ENCODE measurements at regions not wholly inside any gene's neighbourhood (a gene's known extent, or its start where the extent isn't known, plus 50 kb on each side); places are given as distances from the start of the nearest gene placed in this dataset.
"Not testable (repeated sequence)": the region's sequence is repeated elsewhere in the genome, so short reads cannot be mapped to it uniquely, and the experiment has no call there.

DNA sequence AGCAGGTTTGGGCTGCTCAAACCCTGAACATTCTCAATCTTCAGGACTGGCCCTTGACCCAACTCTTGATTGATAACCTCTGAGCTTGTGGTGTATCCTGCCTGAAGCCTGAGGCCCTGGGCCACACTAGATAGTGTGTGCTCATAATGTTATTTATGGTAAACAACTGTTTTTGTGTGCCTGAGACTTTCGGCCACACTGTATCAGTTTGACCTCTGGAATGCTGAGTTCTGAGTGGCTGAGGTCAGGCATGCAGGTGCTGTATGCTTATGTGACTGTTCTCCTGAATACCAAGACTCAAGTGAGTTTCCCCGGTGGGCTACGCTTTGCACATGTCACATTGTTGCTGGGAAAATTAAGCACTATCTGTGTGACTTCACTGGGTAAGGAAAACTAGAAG is 82.2 kb upstream of the RMP24 start:
- ChIA-PET POLR2A (ENCODE audit: unreplicated experiment) (no interaction called here), CTCF (no interaction called here)
- Histone ChIP-seq H3K9me3 (ENCODE audit: low read length) (no peaks in the 10 kb centered on the region), H3K27ac (ENCODE audit: low read length) (no peak overlapping the region), H3K4me3 (ENCODE audit: low read length) (no peak overlapping the region), H3K79me2 (ENCODE audit: low read length) (no peaks in the 10 kb centered on the region), H3K9me2 (replicated peaks; ENCODE audit: low read length) (no peaks in the 10 kb centered on the region), H4K20me1 (ENCODE audit: low read length) (no peaks in the 10 kb centered on the region), H2AFZ (ENCODE audit: low read length) (no peak overlapping the region), H3K27me3 (ENCODE audit: low read length) (no peaks in the 10 kb centered on the region), H3K9ac (ENCODE audit: low read length) (no peak overlapping the region), H3K4me2 (ENCODE audit: low read length) (no peak overlapping the region), H3K36me3 (ENCODE audit: low read depth, low read length) (no peaks in the 10 kb centered on the region), H3F3A (ENCODE audit: low read length, unreplicated experiment) (no peaks in the 10 kb centered on the region), H3K4me1 (ENCODE audit: insufficient read depth, low read length) (no peaks in the 10 kb centered on the region)
- BruUV-seq (replicated peaks), result no TSS peak
- TF ChIP-seq EZH2 (IDR thresholded peaks at IDR 0.05; ENCODE audit: low read length, unreplicated experiment) (no peak), EZH2phosphoT487 (IDR thresholded peaks at IDR 0.05; ENCODE audit: borderline replicate concordance, low read length) (no peak), CTCF (conservative IDR thresholded peaks at IDR 0.05; ENCODE audit: low read depth, low read length) (no peak)
- no peak for ATAC-seq
- no peak for DNase-seq
- intact Hi-C loops (cut with micrococcal nuclease), result no loop called here

- TF ChIP-seq CTCF (conservative IDR thresholded peaks at IDR 0.05; ENCODE audit: low read depth, low read length) (no peak), EZH2phosphoT487 (IDR thresholded peaks at IDR 0.05; ENCODE audit: borderline replicate concordance, low read length) (no peak), EZH2 (IDR thresholded peaks at IDR 0.05; ENCODE audit: low read length, unreplicated experiment) (no peak)
- Histone ChIP-seq H4K20me1 (ENCODE audit: low read length) (no peaks in the 10 kb centered on the region), H3K27ac (ENCODE audit: low read length) (no peak overlapping the region), H3F3A (ENCODE audit: low read length, unreplicated experiment) (no peaks in the 10 kb centered on the region), H3K27me3 (ENCODE audit: low read length) (no peaks in the 10 kb centered on the region), H2AFZ (ENCODE audit: low read length) (no peak overlapping the region), H3K4me3 (ENCODE audit: low read length) (no peak overlapping the region), H3K4me2 (ENCODE audit: low read length) (no peak overlapping the region), H3K4me1 (ENCODE audit: insufficient read depth, low read length) (no peaks in the 10 kb centered on the region), H3K79me2 (ENCODE audit: low read length) (no peaks in the 10 kb centered on the region), H3K9ac (ENCODE audit: low read length) (no peak overlapping the region), H3K36me3 (ENCODE audit: low read depth, low read length) (no peaks in the 10 kb centered on the region), H3K9me3 (ENCODE audit: low read length) (no peaks in the 10 kb centered on the region), H3K9me2 (replicated peaks; ENCODE audit: low read length) (no peaks in the 10 kb centered on the region)
- ATAC-seq (no peak), DNase-seq (no peak)
- ChIA-PET CTCF (no interaction called here), POLR2A (ENCODE audit: unreplicated experiment) (no interaction called here)
- BruUV-seq (replicated peaks), result no TSS peak
- intact Hi-C loops (cut with micrococcal nuclease), result no loop called here
These were observed 80.4 kb upstream of the RMP24 start for GRCh38 chr18:35892118-35892517.

DNA sequence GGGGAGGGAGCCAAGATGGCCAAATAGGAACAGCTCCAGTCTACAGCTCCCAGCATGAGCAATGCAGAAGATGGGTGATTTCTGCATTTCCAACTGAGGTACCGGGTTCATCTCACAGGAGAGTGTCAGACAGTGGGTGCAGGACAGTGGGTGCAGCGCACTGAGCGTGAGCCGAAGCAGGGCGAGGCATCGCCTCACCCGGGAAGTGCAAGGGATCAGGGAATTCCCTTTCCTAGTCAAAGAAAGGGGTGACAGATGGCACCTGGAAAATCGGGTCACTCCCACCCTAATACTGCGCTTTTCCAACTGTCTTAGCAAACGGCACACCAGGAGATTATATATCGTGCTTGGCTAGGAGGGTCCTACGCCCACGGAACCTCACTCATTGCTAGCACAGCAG is 75.0 kb upstream of the RMP24 start:
- CTCF ChIA-PET, result not testable (repeated sequence)

More for the DNA sequence above, 75.0 kb upstream of the RMP24 start:
- H3K4me2 ChIP-seq (ENCODE audit: low read length); DNase-seq; intact Hi-C loops (cut with micrococcal nuclease); H3K4me3 ChIP-seq (ENCODE audit: low read length); H3K36me3 ChIP-seq (ENCODE audit: low read depth, low read length); H3K27me3 ChIP-seq (ENCODE audit: low read length); H2AFZ ChIP-seq (ENCODE audit: low read length); H3K79me2 ChIP-seq (ENCODE audit: low read length); BruUV-seq (replicated peaks); H3K4me1 ChIP-seq (ENCODE audit: insufficient read depth, low read length); POLR2A ChIA-PET (ENCODE audit: unreplicated experiment); ATAC-seq; H3K9me2 ChIP-seq (replicated peaks; ENCODE audit: low read length); H3K9me3 ChIP-seq (ENCODE audit: low read length); H3K9ac ChIP-seq (ENCODE audit: low read length); H3F3A ChIP-seq (ENCODE audit: low read length, unreplicated experiment); H4K20me1 ChIP-seq (ENCODE audit: low read length); H3K27ac ChIP-seq (ENCODE audit: low read length): not testable (repeated sequence)

Data from PC-3 (cell line).